Lower leg skin (tissue), 4 donors: ENCODE measurements at regions not wholly inside any gene's neighbourhood (a gene's known extent, or its start where the extent isn't known, plus 50 kb on each side); places are given as distances from the start of the nearest gene placed in this dataset.
"Not testable (repeated sequence)": the region's sequence is repeated elsewhere in the genome, so short reads cannot be mapped to it uniquely, and the experiment has no call there.

ENCODE experiments used
- DNase-seq, 2 donors: peaks; one replicate each; pipeline ENCODE4 v3.0.0-alpha.2; 2019; ENCODE audit warnings: low spot score in 2 of 2
- H3K4me3 ChIP-seq: fragments of 200-600 bp; sonication (generic); 2 replicates; pipeline ENCODE4 v1.5.1; 2017; ENCODE audit warnings: mild to moderate bottlenecking, low read depth; ENCODE audit not compliant: poor library complexity, severe bottlenecking
- CTCF ChIP-seq, 3 donors: fragments of 450-650 bp; IDR thresholded peaks; one replicate each; pipeline ENCODE4 v1.5.1; 2016; ENCODE audit warnings: antibody characterized with exemption in 3 of 3, mild to moderate bottlenecking in 3 of 3, moderate library complexity in 2 of 3
- POLR2A ChIP-seq, 2 donors: fragments of 450-650 bp; IDR thresholded peaks; one replicate each; pipeline ENCODE4 v1.6.1; 2016 to 2017; ENCODE audit warnings: antibody characterized with exemption in 2 of 2, mild to moderate bottlenecking in 1 of 2, moderate library complexity in 1 of 2
- WGBS, 2 donors: methylation state at CpG; one replicate each; pipeline ENCODE4 v1.1.5; 2018; 5-methylcytosine and 5-hydroxymethylcytosine counted together
- intact Hi-C: fragments of 100-400 bp; cut with DNase I; formaldehyde crosslinking; loops from one replicate; pipeline ENCODE4 v1.15.0; 2023; ENCODE audit warnings: low total_unique reads

GRCh38 chr20:53857723-53858236, 212.6 kb downstream of the BCAS1 start:
- H3K4me3 ChIP-seq, result no peak overlapping the region
- DNase-seq, result no peak
- intact Hi-C loops, result no loop called here
- 25 to 31% methylated on average over 7 of the region's 7 CpGs for WGBS, 2 donors
- TF ChIP-seq CTCF (IDR thresholded peaks at IDR 0.05), result no peak
- no peak for TF ChIP-seq POLR2A (IDR thresholded peaks at IDR 0.05)

GRCh38 chr20:53856300-53857295, 213.8 kb downstream of the BCAS1 start:
- no peak for DNase-seq
- H3K4me3 ChIP-seq, result no peak overlapping the region
- 96 to 97% methylated on average over 5 of the region's 5 CpGs for WGBS, 2 donors
- TF ChIP-seq POLR2A (IDR thresholded peaks at IDR 0.05) (no peak), CTCF (IDR thresholded peaks at IDR 0.05) (no peak)
- intact Hi-C loops, result no loop called here

- WGBS, 2 donors, result 78 to 81% methylated on average over 5 of the region's 5 CpGs
- TF ChIP-seq CTCF (IDR thresholded peaks at IDR 0.05), result no peak
- TF ChIP-seq POLR2A (IDR thresholded peaks at IDR 0.05), result no peak
- no peak overlapping the region for H3K4me3 ChIP-seq
- DNase-seq, result no peak
- intact Hi-C loops, result no loop called here
Measured at GRCh38 chr20:53855733-53856132, 214.7 kb downstream of the BCAS1 start.

- DNase-seq, intact Hi-C loops, H3K4me3 ChIP-seq: not testable (repeated sequence)
- WGBS, 2 donors, result 100% methylated on average over 5 of the region's 10 CpGs; no CpG with 5 or more reads in 1 of the 2 donors
Measured at GRCh38 chr20:53854609-53854926, 215.8 kb downstream of the BCAS1 start.

GRCh38 chr20:53853111-53853713, 217.2 kb downstream of the BCAS1 start:
- no peak overlapping the region for H3K4me3 ChIP-seq
- WGBS, 2 donors, result 78 to 88% methylated on average over 4 of the region's 4 CpGs
- intact Hi-C loops, result no loop called here
- TF ChIP-seq POLR2A (IDR thresholded peaks at IDR 0.05) (no peak), CTCF (IDR thresholded peaks at IDR 0.05) (no peak)
- no peak for DNase-seq

- intact Hi-C loops, result no loop called here
- no peak for DNase-seq
- TF ChIP-seq CTCF (IDR thresholded peaks at IDR 0.05), result no peak
- TF ChIP-seq POLR2A (IDR thresholded peaks at IDR 0.05), result no peak
- H3K4me3 ChIP-seq, result no peak overlapping the region
- WGBS, 2 donors, result 98 to 99% methylated on average over 5 of the region's 5 CpGs
Measured at GRCh38 chr20:53852691-53853090, 217.7 kb downstream of the BCAS1 start.
